ENCODE measurements at regions not wholly inside any gene's neighbourhood (a gene's known extent, or its start where the extent isn't known, plus 50 kb on each side); places are given as distances from the start of the nearest gene placed in this dataset.

GRCh38 chr17:69969897-69970296, 105.1 kb upstream of the KCNJ16 start (continued):
- TF ChIP-seq NFE2 (IDR thresholded peaks at IDR 0.05; ENCODE audit: low read depth) (peak; percentile 54; the same call in 1 of the 2 replicates), ZNF449 (CRISPR knock-in tag; IDR thresholded peaks at IDR 0.05) (no peak), ZNF316 (IDR thresholded peaks at IDR 0.05) (peak; percentile 59), XRCC3 (IDR thresholded peaks at IDR 0.05) (no peak), PHF20 (IDR thresholded peaks at IDR 0.05; ENCODE audit: partially characterized antibody) (no peak), ELF2 (CRISPR knock-in tag; IDR thresholded peaks at IDR 0.05) (no peak), SMARCE1 (IDR thresholded peaks at IDR 0.05) (no peak), ZNF444 (CRISPR knock-in tag; IDR thresholded peaks at IDR 0.05) (no peak), FOXA1 (IDR thresholded peaks at IDR 0.05; ENCODE audit: borderline replicate concordance) (no peak), ZNF77 (CRISPR knock-in tag; IDR thresholded peaks at IDR 0.05) (no peak), ELF1 (tag; IDR thresholded peaks at IDR 0.05) (no peak), C11orf30 (IDR thresholded peaks at IDR 0.05; ENCODE audit: low read depth) (peak; percentile 50), MAFG (tag; conservative IDR thresholded peaks at IDR 0.05) (peak; percentile 67), NFATC3 (IDR thresholded peaks at IDR 0.05) (no peak), ZNF561 (CRISPR knock-in tag; conservative IDR thresholded peaks at IDR 0.05) (no peak), ZNF232 (CRISPR knock-in tag; IDR thresholded peaks at IDR 0.05) (no peak), TFAP4 (CRISPR knock-in tag; IDR thresholded peaks at IDR 0.05; ENCODE audit: borderline replicate concordance) (no peak), ELK1 (CRISPR knock-in tag; IDR thresholded peaks at IDR 0.05) (no peak), MXI1 (IDR thresholded peaks at IDR 0.05; ENCODE audit: low read depth, low read length) (no peak), HDAC2 (IDR thresholded peaks at IDR 0.05) (no peak), ZNF780A (CRISPR knock-in tag; IDR thresholded peaks at IDR 0.05) (no peak), TEAD2 (tag; IDR thresholded peaks at IDR 0.05) (no peak), EP300 (IDR thresholded peaks at IDR 0.05; ENCODE audit: low read length) (no peak), THRAP3 (IDR thresholded peaks at IDR 0.05; ENCODE audit: borderline replicate concordance) (no peak), TCF3 (CRISPR knock-in tag; IDR thresholded peaks at IDR 0.05) (no peak), NEUROD1 (IDR thresholded peaks at IDR 0.05; ENCODE audit: borderline replicate concordance, low read depth, low read length, partially characterized antibody) (no peak), MAFF (IDR thresholded peaks at IDR 0.05; ENCODE audit: low read length) (peak; percentile 5; the same call in 1 of the 2 replicates)

All from K562 (cell line).